H9 (cell line): ENCODE measurements at regions not wholly inside any gene's neighbourhood (a gene's known extent, or its start where the extent isn't known, plus 50 kb on each side); places are given as distances from the start of the nearest gene placed in this dataset.

Experiments
- DNase-seq: peaks from one replicate; pipeline ENCODE4 v3.0.0-alpha.2; 2017
- H2AFZ ChIP-seq: one replicate; pipeline ENCODE4 v1.6.1; 2013; ENCODE audit warnings: mild to moderate bottlenecking, low read length, control low read depth, moderate library complexity
- H2AK5ac ChIP-seq: 2 replicates; pipeline ENCODE4 v1.6.1; 2013; ENCODE audit warnings: low read length, control low read depth, mixed read lengths; ENCODE audit not compliant: insufficient read length
- H2BK120ac ChIP-seq: one replicate; pipeline ENCODE4 v1.6.1; 2013; ENCODE audit warnings: low read depth, mild to moderate bottlenecking, low read length, control low read depth, inconsistent platforms; ENCODE audit not compliant: poor library complexity, severe bottlenecking
- H2BK12ac ChIP-seq: 2 replicates; pipeline ENCODE4 v1.6.1; 2013; ENCODE audit warnings: low read length, control low read depth, mixed read lengths, low read depth; ENCODE audit not compliant: insufficient read length
- H2BK15ac ChIP-seq: 2 replicates; pipeline ENCODE4 v1.6.1; 2013; ENCODE audit warnings: low read depth, low read length, control low read depth
- H2BK20ac ChIP-seq: one replicate; pipeline ENCODE4 v1.6.1; 2013; ENCODE audit warnings: low read depth, mild to moderate bottlenecking, low read length, control low read depth, inconsistent platforms; ENCODE audit not compliant: poor library complexity, severe bottlenecking
- H2BK5ac ChIP-seq: 2 replicates; pipeline ENCODE4 v1.6.1; 2013; ENCODE audit warnings: low read length, control low read depth, mixed read lengths; ENCODE audit not compliant: insufficient read length
- H3K14ac ChIP-seq: 2 replicates; pipeline ENCODE4 v1.6.1; 2013; ENCODE audit warnings: low read length, control low read depth; ENCODE audit not compliant: insufficient read depth
- H3K18ac ChIP-seq: 2 replicates; pipeline ENCODE4 v1.6.1; 2013; ENCODE audit warnings: low read depth, mild to moderate bottlenecking, mixed read lengths, low read length, control low read depth; ENCODE audit not compliant: insufficient read length
- H3K23ac ChIP-seq: 2 replicates; pipeline ENCODE4 v1.6.1; 2013; ENCODE audit warnings: low read length, control low read depth, mixed read lengths, low read depth; ENCODE audit not compliant: insufficient read length
- H3K23me2 ChIP-seq: 2 replicates; pipeline ENCODE4 v1.6.1; 2013; ENCODE audit warnings: low read depth, mild to moderate bottlenecking, mixed read lengths, low read length, control low read depth; ENCODE audit not compliant: insufficient read length, poor library complexity, severe bottlenecking
- H3K27ac ChIP-seq: 2 replicates; pipeline ENCODE4 v1.5.1; 2013; ENCODE audit warnings: low read length, control low read depth, mixed read lengths, low read depth; ENCODE audit not compliant: insufficient read length
- H3K27me3 ChIP-seq: 2 replicates; pipeline ENCODE4 v1.6.1; 2013; ENCODE audit warnings: low read length, control low read depth, inconsistent platforms; ENCODE audit not compliant: insufficient read depth
- H3K4ac ChIP-seq: 2 replicates; pipeline ENCODE4 v1.6.1; 2013; ENCODE audit warnings: low read depth, mild to moderate bottlenecking, control low read depth, inconsistent platforms, low read length, moderate library complexity
- H3K4me1 ChIP-seq: 2 replicates; pipeline ENCODE4 v1.6.1; 2013; ENCODE audit warnings: low read length, control low read depth, inconsistent platforms; ENCODE audit not compliant: insufficient read depth
- H3K4me2 ChIP-seq: 2 replicates; pipeline ENCODE4 v1.6.1; 2013; ENCODE audit warnings: low read length, control low read depth, mixed read lengths; ENCODE audit not compliant: insufficient read length, insufficient read depth
- H3K56ac ChIP-seq: 2 replicates; pipeline ENCODE4 v1.6.1; 2013; ENCODE audit warnings: low read depth, mild to moderate bottlenecking, mixed read lengths, low read length, control low read depth; ENCODE audit not compliant: insufficient read length
- H3K79me1 ChIP-seq: 2 replicates; pipeline ENCODE4 v1.6.1; 2013; ENCODE audit warnings: low read depth, mild to moderate bottlenecking, moderate library complexity, low read length, control low read depth, inconsistent platforms; ENCODE audit not compliant: insufficient read depth, poor library complexity, severe bottlenecking
- H3K79me2 ChIP-seq: 2 replicates; pipeline ENCODE4 v1.6.1; 2013; ENCODE audit warnings: low read length, control low read depth, inconsistent platforms; ENCODE audit not compliant: insufficient read depth
- H3K9ac ChIP-seq: 2 replicates; pipeline ENCODE4 v1.6.1; 2013; ENCODE audit warnings: low read length, control low read depth, mixed read lengths; ENCODE audit not compliant: insufficient read length; ENCODE audit errors: extremely low read depth
- H3K9me3 ChIP-seq: one replicate; pipeline ENCODE4 v1.6.1; 2013; ENCODE audit warnings: low read depth, low read length, inconsistent platforms; ENCODE audit not compliant: control insufficient read depth
- H3T11ph ChIP-seq: one replicate; pipeline ENCODE4 v1.6.1; 2013; ENCODE audit warnings: mild to moderate bottlenecking, low read length, control low read depth, inconsistent platforms
- H4K20me1 ChIP-seq: one replicate; pipeline ENCODE4 v1.6.1; 2013; ENCODE audit not compliant: control insufficient read depth, insufficient read length, insufficient read depth
- H4K5ac ChIP-seq: 2 replicates; pipeline ENCODE4 v1.6.1; 2013; ENCODE audit warnings: low read depth, mild to moderate bottlenecking, mixed read lengths, low read length, control low read depth; ENCODE audit not compliant: insufficient read length
- H4K8ac ChIP-seq: replicated peaks from 2 replicates; pipeline ENCODE4 v1.6.1; 2013; ENCODE audit warnings: low read length, control low read depth, mixed read lengths, low read depth; ENCODE audit not compliant: insufficient read length
- H4K91ac ChIP-seq: 2 replicates; pipeline ENCODE4 v1.6.1; 2013; ENCODE audit warnings: low read depth, mild to moderate bottlenecking, moderate library complexity, mixed read lengths, low read length, control low read depth; ENCODE audit not compliant: insufficient read length
- H3K27ac Mint-ChIP-seq, 3 experiments: 2 replicates in 2 of 3; 3 replicates in 1 of 3; pipeline ENCODE4 v1.8.0; 2020 to 2021; ENCODE audit warnings: mixed read lengths in 3 of 3, mild to moderate bottlenecking in 1 of 3, moderate library complexity in 1 of 3
- H3K27me3 Mint-ChIP-seq: 2 replicates; pipeline ENCODE4 v1.8.0; 2021; ENCODE audit warnings: low read depth, mild to moderate bottlenecking, moderate library complexity, mixed read lengths
- H3K36me3 Mint-ChIP-seq, 3 experiments: 2 replicates in 2 of 3; 3 replicates in 1 of 3; pipeline ENCODE4 v1.8.0; 2020 to 2021; ENCODE audit warnings: low read depth in 3 of 3, mixed read lengths in 3 of 3; ENCODE audit not compliant: insufficient read depth in 1 of 3
- H3K4me1 Mint-ChIP-seq, 2 experiments: 2 replicates each; pipeline ENCODE4 v1.8.0; 2020; ENCODE audit warnings: mixed read lengths in 2 of 2
- H3K4me3 Mint-ChIP-seq, 2 experiments: 2 replicates in 1 of 2; 3 replicates in 1 of 2; pipeline ENCODE4 v1.8.0; 2020 to 2021; ENCODE audit warnings: mild to moderate bottlenecking in 2 of 2, mixed read lengths in 2 of 2, moderate library complexity in 1 of 2
- H3K9me3 Mint-ChIP-seq, 2 experiments: 2 replicates in 1 of 2; 3 replicates in 1 of 2; pipeline ENCODE4 v1.8.0; 2020; ENCODE audit warnings: mild to moderate bottlenecking in 2 of 2, mixed read lengths in 2 of 2, moderate library complexity in 1 of 2
- WGBS: extraction: QIAGEN DNeasy Blood & Tissue Kit; methylation state at CpG from one replicate; pipeline ENCODE4 v1.1.7; 2013; ENCODE audit warnings: missing lambda C conversion rate, low lambda C conversion rate, mixed read lengths; ENCODE audit not compliant: insufficient read length; ENCODE audit errors: extremely low coverage; 5-methylcytosine and 5-hydroxymethylcytosine counted together
- TF ChIP-seq, protein P1 (sequence below): fragments of 200-600 bp; sonication (generic); conservative IDR thresholded peaks from 3 replicates; pipeline ENCODE4 v1.8.0; 2021; ENCODE audit warnings: antibody characterized with exemption, mild to moderate bottlenecking

DNA sequence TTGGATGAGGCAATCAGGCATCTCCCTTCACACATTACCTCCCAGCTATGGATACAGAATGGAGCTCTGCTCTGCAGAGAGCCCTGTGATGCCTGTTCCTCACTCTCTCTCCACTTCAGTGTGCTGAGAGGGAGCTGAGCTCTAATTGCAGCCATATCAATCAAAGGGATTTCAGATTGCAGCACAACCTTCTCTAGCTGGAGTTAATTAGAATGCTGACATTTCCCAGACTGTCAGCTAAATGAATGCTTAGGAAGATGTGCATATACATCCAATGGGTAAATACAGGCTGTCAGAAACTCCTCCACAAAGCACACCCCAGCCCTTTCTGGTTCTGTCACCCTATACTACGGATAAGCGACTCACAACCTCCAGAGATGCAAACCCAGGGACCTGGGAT is 402.6 kb downstream of the EIPR1 start:
- H2BK15ac ChIP-seq, result no peak overlapping the region
- no peak overlapping the region for H4K5ac ChIP-seq
- H3K4me1 Mint-ChIP-seq, result no peaks in the 10 kb centered on the region
- no peak overlapping the region for H3K4me2 ChIP-seq
- TF ChIP-seq, protein P1, sequence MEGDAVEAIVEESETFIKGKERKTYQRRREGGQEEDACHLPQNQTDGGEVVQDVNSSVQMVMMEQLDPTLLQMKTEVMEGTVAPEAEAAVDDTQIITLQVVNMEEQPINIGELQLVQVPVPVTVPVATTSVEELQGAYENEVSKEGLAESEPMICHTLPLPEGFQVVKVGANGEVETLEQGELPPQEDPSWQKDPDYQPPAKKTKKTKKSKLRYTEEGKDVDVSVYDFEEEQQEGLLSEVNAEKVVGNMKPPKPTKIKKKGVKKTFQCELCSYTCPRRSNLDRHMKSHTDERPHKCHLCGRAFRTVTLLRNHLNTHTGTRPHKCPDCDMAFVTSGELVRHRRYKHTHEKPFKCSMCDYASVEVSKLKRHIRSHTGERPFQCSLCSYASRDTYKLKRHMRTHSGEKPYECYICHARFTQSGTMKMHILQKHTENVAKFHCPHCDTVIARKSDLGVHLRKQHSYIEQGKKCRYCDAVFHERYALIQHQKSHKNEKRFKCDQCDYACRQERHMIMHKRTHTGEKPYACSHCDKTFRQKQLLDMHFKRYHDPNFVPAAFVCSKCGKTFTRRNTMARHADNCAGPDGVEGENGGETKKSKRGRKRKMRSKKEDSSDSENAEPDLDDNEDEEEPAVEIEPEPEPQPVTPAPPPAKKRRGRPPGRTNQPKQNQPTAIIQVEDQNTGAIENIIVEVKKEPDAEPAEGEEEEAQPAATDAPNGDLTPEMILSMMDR, result no peak
- H3K18ac ChIP-seq, result no peak overlapping the region
- peaks cover 10% of the 10 kb centered on the region for H3K27me3 Mint-ChIP-seq
- H3K4me1 ChIP-seq, result no peaks in the 10 kb centered on the region
- no peak overlapping the region for H3K27ac Mint-ChIP-seq
- H3K27me3 ChIP-seq, result no peaks in the 10 kb centered on the region
- no peaks in the 10 kb centered on the region for H3K79me2 ChIP-seq
- no peaks in the 10 kb centered on the region for H3K9me3 ChIP-seq
- no peaks in the 10 kb centered on the region for H3K79me1 ChIP-seq
- H3K23me2 ChIP-seq, result no peaks in the 10 kb centered on the region
- H3K9ac ChIP-seq, result no peak overlapping the region
- no peak overlapping the region for H2BK120ac ChIP-seq
- no peak overlapping the region for H3K27ac ChIP-seq
- DNase-seq, result no peak
- no peaks in the 10 kb centered on the region for H4K20me1 ChIP-seq
- H2AK5ac ChIP-seq, result no peak overlapping the region
- H2BK12ac ChIP-seq, result no peak overlapping the region
- no peak overlapping the region for H3K4me3 Mint-ChIP-seq
- H4K8ac ChIP-seq, result no peak overlapping the region
- H3K56ac ChIP-seq, result no peak overlapping the region
- no peaks in the 10 kb centered on the region; a peak in 2 of 7 replicates for H3K36me3 Mint-ChIP-seq
- H3T11ph ChIP-seq, result no peak overlapping the region
- WGBS, result no CpG with 5 or more reads among the region's 2 CpGs
- H2AFZ ChIP-seq, result no peak overlapping the region
- no peak overlapping the region for H4K91ac ChIP-seq
- no peak overlapping the region for H2BK5ac ChIP-seq
- H3K23ac ChIP-seq, result no peak overlapping the region
- H3K14ac ChIP-seq, result no peak overlapping the region
- no peak overlapping the region for H2BK20ac ChIP-seq
- H3K9me3 Mint-ChIP-seq, result peaks cover 8 to 10% of the 10 kb centered on the region in 2 experiments; a peak in 3 of 5 replicates
- no peak overlapping the region for H3K4ac ChIP-seq
